Lower lobe of right lung (tissue), 2 donors: ENCODE measurements at regions not wholly inside any gene's neighbourhood (a gene's known extent, or its start where the extent isn't known, plus 50 kb on each side); places are given as distances from the start of the nearest gene placed in this dataset.

Source experiments
- ATAC-seq, 2 donors: fragments of 200-7000 bp; cut with Tn5 transposase; one replicate each; pipeline ENCODE4 v1.9.1; 2020 to 2022; ENCODE audit warnings: mild to moderate bottlenecking in 2 of 2, moderate library complexity in 2 of 2
- DNase-seq: peaks from one replicate; pipeline ENCODE4 v3.0.0-alpha.2; 2020
- H3K27ac ChIP-seq: fragments of 200-600 bp; one replicate; pipeline ENCODE4 v1.8.0; 2022
- H3K27me3 ChIP-seq: fragments of 200-600 bp; one replicate; pipeline ENCODE4 v1.8.0; 2022; ENCODE audit warnings: low read depth
- H3K36me3 ChIP-seq: fragments of 200-600 bp; one replicate; pipeline ENCODE4 v1.8.0; 2022; ENCODE audit warnings: mild to moderate bottlenecking
- H3K4me1 ChIP-seq: fragments of 200-600 bp; one replicate; pipeline ENCODE4 v1.8.0; 2022
- H3K4me3 ChIP-seq: fragments of 200-600 bp; one replicate; pipeline ENCODE4 v1.8.0; 2022; ENCODE audit warnings: mild to moderate bottlenecking
- H3K9me3 ChIP-seq: fragments of 200-600 bp; one replicate; pipeline ENCODE4 v1.8.0; 2022
- CTCF ChIP-seq: fragments of 200-600 bp; IDR thresholded peaks from one replicate; pipeline ENCODE4 v1.8.0; 2022; ENCODE audit warnings: antibody characterized with exemption, mild to moderate bottlenecking
- intact Hi-C: fragments of 100-400 bp; cut with DNase I; formaldehyde crosslinking; loops from one replicate; pipeline ENCODE4 v1.11.0; 2022
- donor health status: DM: no; HTN: yes; CAD: no; lungs with severe emphysema.

GRCh38 chr4:71081192-71081591 is 87.7 kb downstream of the DCK start:
- ATAC-seq: no peak
- Histone ChIP-seq H3K27me3 (no peaks in the 10 kb centered on the region), H3K36me3 (no peaks in the 10 kb centered on the region), H3K27ac (no peak overlapping the region), H3K4me3 (no peak overlapping the region), H3K4me1 (no peaks in the 10 kb centered on the region), H3K9me3 (no peaks in the 10 kb centered on the region)
- no peak for TF ChIP-seq CTCF
- intact Hi-C loops: no loop called here
- DNase-seq: no peak

DNA sequence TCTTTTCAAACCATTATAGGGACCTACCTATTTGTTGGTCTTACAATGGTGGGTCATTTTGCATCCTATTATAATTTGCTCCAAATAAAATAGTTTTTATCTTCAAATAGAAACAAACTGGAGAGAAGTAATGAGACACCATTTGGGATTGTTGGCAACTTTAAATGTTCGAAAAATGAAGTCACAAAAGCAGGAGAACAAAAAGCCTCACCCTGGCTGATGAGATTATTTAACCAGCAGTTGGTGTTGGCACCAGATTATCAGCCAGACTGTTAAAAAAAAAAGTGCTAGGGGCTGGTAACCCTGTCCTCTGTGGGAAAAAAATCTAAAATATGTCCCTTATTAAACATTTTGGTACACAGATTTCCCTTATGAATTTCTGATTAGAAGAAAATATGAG is 100.3 kb downstream of the DCK start:
- H3K36me3 ChIP-seq: no peaks in the 10 kb centered on the region
- no peak for ATAC-seq
- no peaks in the 10 kb centered on the region for H3K4me1 ChIP-seq
- H3K27me3 ChIP-seq: no peaks in the 10 kb centered on the region
- TF ChIP-seq CTCF: no peak
- no peak overlapping the region for H3K27ac ChIP-seq
- no peak overlapping the region for H3K4me3 ChIP-seq
- H3K9me3 ChIP-seq: no peaks in the 10 kb centered on the region
- intact Hi-C loops: no loop called here
- no peak for DNase-seq

DNA sequence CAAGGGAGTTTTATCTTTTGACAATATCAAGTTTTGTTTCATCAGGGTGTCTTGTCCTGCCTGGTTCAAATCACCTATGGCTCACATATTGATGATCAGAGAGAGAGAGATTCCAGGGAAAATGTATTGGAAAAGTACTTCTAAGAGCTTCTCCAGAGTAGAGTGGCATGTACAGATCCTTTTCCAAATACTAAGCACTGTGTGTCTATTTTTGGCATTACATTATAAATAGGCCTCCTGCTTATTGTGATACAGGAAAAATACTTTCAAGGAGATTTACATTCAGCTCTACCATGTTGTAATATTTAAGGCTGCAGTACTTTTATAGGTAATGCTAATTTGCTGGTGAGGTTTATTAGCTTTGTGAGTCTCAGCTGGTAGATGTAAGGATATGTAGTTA is 100.8 kb downstream of the DCK start:
- ATAC-seq: no peak
- Histone ChIP-seq H3K9me3 (no peaks in the 10 kb centered on the region), H3K4me1 (no peaks in the 10 kb centered on the region), H3K36me3 (no peaks in the 10 kb centered on the region), H3K4me3 (no peak overlapping the region), H3K27me3 (no peaks in the 10 kb centered on the region), H3K27ac (no peak overlapping the region)
- intact Hi-C loops: no loop called here
- no peak for TF ChIP-seq CTCF
- no peak for DNase-seq

- no peak for DNase-seq
- TF ChIP-seq CTCF: no peak
- Histone ChIP-seq H3K27me3 (no peaks in the 10 kb centered on the region), H3K9me3 (no peaks in the 10 kb centered on the region), H3K36me3 (no peaks in the 10 kb centered on the region), H3K4me3 (no peak overlapping the region), H3K4me1 (no peaks in the 10 kb centered on the region), H3K27ac (no peak overlapping the region)
- ATAC-seq: no peak
- intact Hi-C loops: no loop called here
These were observed 101.7 kb downstream of the DCK start for GRCh38 chr4:71095141-71095540.

DNA sequence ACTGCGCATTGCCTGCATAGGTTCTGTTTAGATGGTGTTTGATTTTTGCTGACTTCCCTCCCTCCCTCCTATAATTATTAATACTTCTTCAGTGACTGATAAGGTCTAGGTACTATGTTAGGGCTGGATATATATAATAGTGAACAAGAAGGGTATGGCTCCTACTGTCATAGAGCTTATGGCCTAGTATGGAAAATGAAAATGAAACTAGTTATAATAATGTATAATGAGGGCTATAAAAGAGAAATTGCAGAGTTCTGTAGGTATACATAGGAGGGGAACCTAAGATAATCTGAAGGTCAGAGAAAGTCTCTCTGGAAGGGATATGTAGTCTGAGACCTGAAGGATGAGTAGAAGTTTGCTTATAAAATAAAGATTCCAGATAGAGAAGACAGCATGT is 102.1 kb downstream of the DCK start:
- intact Hi-C loops: no loop called here
- ATAC-seq (no peak), DNase-seq (no peak)
- H3K4me3 ChIP-seq: no peak overlapping the region
- no peaks in the 10 kb centered on the region for H3K36me3 ChIP-seq
- no peaks in the 10 kb centered on the region for H3K9me3 ChIP-seq
- H3K27me3 ChIP-seq: no peaks in the 10 kb centered on the region
- no peak for TF ChIP-seq CTCF
- H3K4me1 ChIP-seq: no peaks in the 10 kb centered on the region
- no peak overlapping the region for H3K27ac ChIP-seq

- H3K27me3 ChIP-seq: no peaks in the 10 kb centered on the region
- ATAC-seq (no peak), DNase-seq (no peak)
- no peaks in the 10 kb centered on the region for H3K9me3 ChIP-seq
- no peaks in the 10 kb centered on the region for H3K36me3 ChIP-seq
- intact Hi-C loops: no loop called here
- H3K27ac ChIP-seq: no peak overlapping the region
- no peak overlapping the region for H3K4me3 ChIP-seq
- no peak for TF ChIP-seq CTCF
- H3K4me1 ChIP-seq: no peaks in the 10 kb centered on the region
These were observed 114.3 kb downstream of the DCK start for GRCh38 chr4:71107726-71108125.
